GM23338 (cell line): ENCODE measurements at regions not wholly inside any gene's neighbourhood (a gene's known extent, or its start where the extent isn't known, plus 50 kb on each side); places are given as distances from the start of the nearest gene placed in this dataset.

Experiments
- CREB1 ChIP-seq: fragments of 250-450 bp; sonication (Bioruptor Pico); IDR thresholded peaks from 2 replicates; pipeline ENCODE4 v1.5.0; 2020; ENCODE audit warnings: low read depth, mild to moderate bottlenecking, moderate library complexity
- POLR2AphosphoS5 ChIP-seq: IDR thresholded peaks from 2 replicates; pipeline ENCODE4 v1.6.1; 2016; ENCODE audit warnings: antibody characterized with exemption, low read depth

DNA sequence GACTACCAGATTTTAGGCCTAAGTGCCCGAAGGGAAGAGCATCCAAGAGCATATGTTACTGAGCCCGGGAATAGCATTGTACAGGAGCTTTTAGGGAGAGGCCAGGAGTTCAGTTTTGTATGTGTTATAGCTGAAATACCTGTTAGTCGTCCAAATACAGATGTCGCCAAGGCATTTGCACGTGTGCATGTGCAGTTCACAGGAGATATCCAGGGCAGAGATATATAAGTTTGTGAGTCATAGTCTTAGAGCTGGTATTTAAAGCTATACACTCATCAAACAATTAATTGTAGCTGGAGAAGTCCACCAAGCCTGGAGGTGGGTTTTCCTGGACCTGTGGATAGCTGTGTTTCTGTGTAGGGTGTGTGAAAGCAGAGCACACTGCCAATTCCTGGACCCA, 394.0 kb upstream of the FZD8 start:
- TF ChIP-seq POLR2AphosphoS5: no peak
- no peak for TF ChIP-seq CREB1 (CRISPR knock-in tag)
